GM12878 (cell line): ENCODE measurements at regions not wholly inside any gene's neighbourhood (a gene's known extent, or its start where the extent isn't known, plus 50 kb on each side); places are given as distances from the start of the nearest gene placed in this dataset.

ENCODE experiments used
- ATAC-seq: fragments of 200-7000 bp; cut with Tn5 transposase; 3 replicates; pipeline ENCODE4 v1.9.1; 2020; ENCODE audit warnings: mild to moderate bottlenecking, moderate library complexity
- BruUV-seq: library from RNA; stranded (reverse); fragments of 400-500 nt; replicated peaks from 2 replicates; lab custom pipeline; 2021; lab: Mats Ljungman, UMichigan
- CTCF ChIA-PET: fragments of 300-600 bp; sonication (Branson Sonifier 250); formaldehyde crosslinking; extraction: SDS; loops from one replicate; lab custom pipeline; 2021; ENCODE audit warnings: inconsistent platforms; lab: Yijun Ruan, JAX
- POLR2A ChIA-PET: fragments of 350-600 bp; formaldehyde crosslinking; extraction: SDS; loops from one replicate; lab custom pipeline; 2021; ENCODE audit warnings: inconsistent platforms; lab: Charles Lee
- RAD21 ChIA-PET: fragments of 300-600 bp; sonication (Branson Sonifier 250); formaldehyde crosslinking; loops from one replicate; lab custom pipeline; 2023; ENCODE audit warnings: antibody characterized with exemption; ENCODE audit not compliant: unreplicated experiment; lab: Charles Lee
- SMC1A ChIA-PET: fragments of 300-600 bp; sonication (Branson Sonifier 250); formaldehyde crosslinking; loops from one replicate; lab custom pipeline; 2023; ENCODE audit not compliant: unreplicated experiment, uncharacterized antibody; lab: Charles Lee
- DNase-seq: peaks from one replicate; pipeline ENCODE4 v3.0.0-alpha.2; 2011; ENCODE audit warnings: low read depth, low spot score
- FAIRE-seq: peaks from 3 replicates; lab custom pipeline; 2011; peaks lifted over from hg19 to GRCh38; lab: Jason Lieb, UNC
- H2AFZ ChIP-seq: 2 replicates; pipeline ENCODE4 v1.6.0; 2011; ENCODE audit warnings: low read depth, low read length, control low read depth; ENCODE audit not compliant: control insufficient read depth
- H3K27ac ChIP-seq: 2 replicates; pipeline ENCODE4 v1.5.1; 2011; ENCODE audit warnings: control low read depth; ENCODE audit not compliant: control insufficient read depth, insufficient read depth
- H3K27me3 ChIP-seq, 2 experiments: replicated peaks in 1 of 2; 2 replicates each; pipeline versions ENCODE4 v1.6.0 to v1.6.1; 2011; ENCODE audit warnings: low read length in 1 of 2; ENCODE audit not compliant: control insufficient read depth in 2 of 2, insufficient read depth in 2 of 2
- H3K36me3 ChIP-seq, 2 experiments: 2 replicates each; pipeline ENCODE4 v1.5.1; 2011; ENCODE audit warnings: low read length in 1 of 2; ENCODE audit not compliant: control insufficient read depth in 2 of 2, insufficient read depth in 2 of 2
- H3K4me1 ChIP-seq: 2 replicates; pipeline ENCODE4 v1.6.1; 2011; ENCODE audit warnings: mild to moderate bottlenecking, low read length, moderate library complexity, mixed read lengths; ENCODE audit not compliant: control insufficient read depth, insufficient read depth
- H3K4me2 ChIP-seq: 2 replicates; pipeline ENCODE4 v1.6.0; 2011; ENCODE audit warnings: control low read depth; ENCODE audit not compliant: control insufficient read depth, insufficient read depth
- H3K4me3 ChIP-seq: fragments of 200-600 bp; sonication (generic); 2 replicates; pipeline ENCODE4 v1.5.1; 2016
- H3K79me2 ChIP-seq: 2 replicates; pipeline ENCODE4 v1.6.0; 2011; ENCODE audit warnings: low read length; ENCODE audit not compliant: control insufficient read depth, insufficient read depth
- H3K9ac ChIP-seq: 2 replicates; pipeline ENCODE4 v1.8.0; 2011; ENCODE audit warnings: low read length, control low read depth, mixed read lengths; ENCODE audit not compliant: control insufficient read depth, insufficient read depth
- H3K9me3 ChIP-seq: replicated peaks from 3 replicates; pipeline ENCODE4 v1.5.1; 2011; ENCODE audit warnings: mild to moderate bottlenecking, low read length; ENCODE audit not compliant: control insufficient read depth, insufficient read depth
- H4K20me1 ChIP-seq: 2 replicates; pipeline ENCODE4 v1.6.0; 2011; ENCODE audit not compliant: control insufficient read depth, insufficient read depth
- ATF7 ChIP-seq: fragments of 450-650 bp; IDR thresholded peaks from 2 replicates; pipeline ENCODE4 v1.6.1; 2016; ENCODE audit warnings: low read depth, mild to moderate bottlenecking
- CHD1 ChIP-seq: IDR thresholded peaks from 2 replicates; pipeline ENCODE4 v1.6.1; 2012; ENCODE audit warnings: low read depth, low read length, improper control_type of control experiment
- FOS ChIP-seq: IDR thresholded peaks from 3 replicates; pipeline ENCODE4 v1.6.1; 2011; ENCODE audit warnings: borderline replicate concordance; ENCODE audit not compliant: insufficient read length; ENCODE audit errors: extremely low read depth
- MTA2 ChIP-seq: fragments of 450-650 bp; IDR thresholded peaks from 2 replicates; pipeline ENCODE4 v1.6.1; 2016; ENCODE audit warnings: low read depth, mild to moderate bottlenecking, moderate library complexity
- MYB ChIP-seq: fragments of 150-350 bp; IDR thresholded peaks from 2 replicates; pipeline ENCODE4 v1.6.1; 2014; ENCODE audit warnings: mild to moderate bottlenecking, low read depth, low read length, borderline replicate concordance
- TAF1 ChIP-seq: IDR thresholded peaks from 2 replicates; pipeline ENCODE4 v1.6.1; 2011; ENCODE audit warnings: mild to moderate bottlenecking, low read depth, low read length, borderline replicate concordance
- TCF3 ChIP-seq: IDR thresholded peaks from 2 replicates; pipeline ENCODE4 v1.6.1; 2012; ENCODE audit warnings: low read depth, mild to moderate bottlenecking, low read length, borderline replicate concordance; ENCODE audit not compliant: insufficient read depth
- WGBS: methylation state at CpG from one replicate; pipeline ENCODE4 v1.1.6; 2016; ENCODE audit warnings: low lambda C conversion rate; ENCODE audit not compliant: insufficient replicate concordance, insufficient coverage; ENCODE audit errors: missing lambda C conversion rate; 5-methylcytosine and 5-hydroxymethylcytosine counted together
- in situ Hi-C: fragments of 300-500 bp; cut with MboI; formaldehyde crosslinking; loops from 9 replicates; pipeline ENCODE4 v1.14.3; 2018; ENCODE audit warnings: mixed read lengths
- intact Hi-C: fragments of 100-400 bp; cut with micrococcal nuclease; formaldehyde crosslinking; loops from one replicate; pipeline ENCODE4 v1.14.2; 2022; ENCODE audit not compliant: unreplicated experiment

GRCh38 chr1:95685081-95685480 is 451.1 kb downstream of the RWDD3 start:
- no peak overlapping the region for H3K4me2 ChIP-seq
- FAIRE-seq (no peak), ATAC-seq (no peak), DNase-seq (no peak)
- no peaks in the 10 kb centered on the region for H3K9me3 ChIP-seq
- in situ Hi-C loops (no loop called here), intact Hi-C loops (no loop called here)
- ChIA-PET POLR2A (no interaction called here), RAD21 (no interaction called here), CTCF (no interaction called here), SMC1A (no interaction called here)
- no peaks in the 10 kb centered on the region for H4K20me1 ChIP-seq
- H3K4me3 ChIP-seq: no peak overlapping the region
- 0% methylated on average over 1 of the region's 2 CpGs for WGBS
- BruUV-seq: no TSS peak
- H3K9ac ChIP-seq: no peak overlapping the region
- no peak overlapping the region for H3K27ac ChIP-seq
- H3K79me2 ChIP-seq: no peaks in the 10 kb centered on the region
- no peaks in the 10 kb centered on the region for H3K36me3 ChIP-seq
- H3K4me1 ChIP-seq: no peaks in the 10 kb centered on the region
- TF ChIP-seq MYB (no peak), FOS (no peak)
- no peak overlapping the region for H2AFZ ChIP-seq
- H3K27me3 ChIP-seq: no peaks in the 10 kb centered on the region

- no peak overlapping the region for H3K4me2 ChIP-seq
- ChIA-PET POLR2A (no interaction called here), RAD21 (no interaction called here), CTCF (no interaction called here), SMC1A (interaction anchor here (1.0 kb wide), 2 partner anchors 12 to 79 kb away, joined by 3 read pairs; no protein-coding TSS in a partner anchor)
- no peak overlapping the region for H3K4me3 ChIP-seq
- no peaks in the 10 kb centered on the region for H3K27me3 ChIP-seq
- DNase-seq: no peak
- H2AFZ ChIP-seq: no peak overlapping the region
- in situ Hi-C loops: no loop called here
- H3K27ac ChIP-seq: no peak overlapping the region
- no peak for ATAC-seq
- no peaks in the 10 kb centered on the region for H3K9me3 ChIP-seq
- FAIRE-seq: no peak
- TF ChIP-seq TAF1: no peak
- no peak for TF ChIP-seq MTA2
- no peak for TF ChIP-seq CHD1
- TF ChIP-seq TCF3: no peak
- TF ChIP-seq ATF7: no peak
- intact Hi-C loops: no loop called here
- H3K4me1 ChIP-seq: no peaks in the 10 kb centered on the region
- no peaks in the 10 kb centered on the region for H3K79me2 ChIP-seq
- no peaks in the 10 kb centered on the region for H4K20me1 ChIP-seq
- H3K36me3 ChIP-seq: no peaks in the 10 kb centered on the region
- H3K9ac ChIP-seq: no peak overlapping the region
- no TSS peak for BruUV-seq
These were observed 452.2 kb downstream of the RWDD3 start for GRCh38 chr1:95686217-95686616.
